ENCODE measurements at regions not wholly inside any gene's neighbourhood (a gene's known extent, or its start where the extent isn't known, plus 50 kb on each side); places are given as distances from the start of the nearest gene placed in this dataset.
"Not testable (repeated sequence)": the region's sequence is repeated elsewhere in the genome, so short reads cannot be mapped to it uniquely, and the experiment has no call there.

DNA sequence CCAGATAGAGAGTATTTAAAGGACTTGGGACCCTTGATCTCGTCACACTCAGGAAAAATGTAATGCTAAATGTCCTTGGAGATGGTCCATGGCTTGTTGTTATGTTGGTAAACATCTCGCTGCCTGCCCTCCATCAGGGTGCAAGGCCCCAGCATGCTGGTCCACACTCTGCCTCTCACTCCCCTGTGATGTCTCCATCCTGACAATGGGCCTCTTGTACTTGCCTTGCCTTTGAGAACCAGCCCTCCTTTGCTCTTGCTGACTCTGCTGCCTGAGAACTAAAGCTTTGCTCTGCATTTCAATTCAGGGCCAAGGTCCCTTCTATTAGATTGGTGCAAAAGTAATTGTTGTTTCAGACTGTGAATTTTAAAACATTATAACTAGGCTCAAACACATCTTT, 131.0 kb upstream of the LMNTD1 start:
- TF ChIP-seq, protein P1, sequence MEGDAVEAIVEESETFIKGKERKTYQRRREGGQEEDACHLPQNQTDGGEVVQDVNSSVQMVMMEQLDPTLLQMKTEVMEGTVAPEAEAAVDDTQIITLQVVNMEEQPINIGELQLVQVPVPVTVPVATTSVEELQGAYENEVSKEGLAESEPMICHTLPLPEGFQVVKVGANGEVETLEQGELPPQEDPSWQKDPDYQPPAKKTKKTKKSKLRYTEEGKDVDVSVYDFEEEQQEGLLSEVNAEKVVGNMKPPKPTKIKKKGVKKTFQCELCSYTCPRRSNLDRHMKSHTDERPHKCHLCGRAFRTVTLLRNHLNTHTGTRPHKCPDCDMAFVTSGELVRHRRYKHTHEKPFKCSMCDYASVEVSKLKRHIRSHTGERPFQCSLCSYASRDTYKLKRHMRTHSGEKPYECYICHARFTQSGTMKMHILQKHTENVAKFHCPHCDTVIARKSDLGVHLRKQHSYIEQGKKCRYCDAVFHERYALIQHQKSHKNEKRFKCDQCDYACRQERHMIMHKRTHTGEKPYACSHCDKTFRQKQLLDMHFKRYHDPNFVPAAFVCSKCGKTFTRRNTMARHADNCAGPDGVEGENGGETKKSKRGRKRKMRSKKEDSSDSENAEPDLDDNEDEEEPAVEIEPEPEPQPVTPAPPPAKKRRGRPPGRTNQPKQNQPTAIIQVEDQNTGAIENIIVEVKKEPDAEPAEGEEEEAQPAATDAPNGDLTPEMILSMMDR (conservative IDR thresholded peaks at IDR 0.05; ENCODE audit: low read length): no peak
- no peak for TF ChIP-seq EZH2phosphoT487 (IDR thresholded peaks at IDR 0.05; ENCODE audit: borderline replicate concordance, low read depth, low read length)
- no peaks in the 10 kb centered on the region for H3K36me3 ChIP-seq (ENCODE audit: insufficient read depth, low read length)
- no peaks in the 10 kb centered on the region for H3K9me2 ChIP-seq (ENCODE audit: insufficient read depth, low read length)
- H3K27ac ChIP-seq (ENCODE audit: low read depth, low read length, poor library complexity, severe bottlenecking): no peak overlapping the region
- no peak overlapping the region for H3K4me3 ChIP-seq (ENCODE audit: low read depth, low read length, poor library complexity, severe bottlenecking)
- no peak overlapping the region for H3K4me2 ChIP-seq (ENCODE audit: low read length)
- no peaks in the 10 kb centered on the region for H4K20me1 ChIP-seq (ENCODE audit: insufficient read depth, low read length)
- intact Hi-C loops (cut with micrococcal nuclease; ENCODE audit: unreplicated experiment): no loop called here
- ChIA-PET CTCF (ENCODE audit: unreplicated experiment) (no interaction called here), POLR2A (no interaction called here)
- DNase-seq (ENCODE audit: low spot score): no peak
- BruUV-seq (replicated peaks): no TSS peak
- no peaks in the 10 kb centered on the region for H3K79me2 ChIP-seq (ENCODE audit: insufficient read depth, low read depth, low read length)
- H3K4me1 ChIP-seq (ENCODE audit: insufficient read depth, low read length, poor library complexity, severe bottlenecking): no peaks in the 10 kb centered on the region
- no peak overlapping the region for H2AFZ ChIP-seq (ENCODE audit: low read length)
- H3K9me3 ChIP-seq (ENCODE audit: low read length): no peaks in the 10 kb centered on the region

DNA sequence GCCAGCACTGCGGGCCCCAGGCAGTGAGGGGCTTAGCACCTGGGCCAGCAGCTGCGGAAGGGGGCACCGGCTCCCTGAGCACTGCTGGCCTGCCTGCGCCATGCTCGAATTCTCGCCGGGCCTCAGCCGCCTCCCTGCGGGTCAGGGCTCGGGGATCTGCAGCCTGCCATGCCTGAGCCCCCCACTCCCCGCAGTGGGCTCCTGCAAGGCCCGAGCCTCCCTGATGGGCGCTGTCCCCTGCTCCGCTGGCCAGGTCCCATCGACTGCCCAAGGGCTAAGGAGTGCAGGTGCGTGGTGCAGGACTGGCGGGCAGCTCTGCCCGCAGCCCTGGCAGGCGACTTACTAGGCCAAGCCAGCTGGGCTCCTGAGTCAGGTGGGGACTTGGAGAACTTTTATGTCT, 133.3 kb upstream of the LMNTD1 start:
- no peak overlapping the region for H3K27ac ChIP-seq (ENCODE audit: low read depth, low read length, poor library complexity, severe bottlenecking)
- no peaks in the 10 kb centered on the region for H3K9me2 ChIP-seq (ENCODE audit: insufficient read depth, low read length)
- H3K4me3 ChIP-seq (ENCODE audit: low read depth, low read length, poor library complexity, severe bottlenecking): no peak overlapping the region
- POLR2A ChIA-PET: no interaction called here
- DNase-seq (ENCODE audit: low spot score): no peak
- no peaks in the 10 kb centered on the region for H3K36me3 ChIP-seq (ENCODE audit: insufficient read depth, low read length)
- intact Hi-C loops (cut with micrococcal nuclease; ENCODE audit: unreplicated experiment): no loop called here
- TF ChIP-seq, protein P1 (conservative IDR thresholded peaks at IDR 0.05; ENCODE audit: low read length): no peak
- no peak for TF ChIP-seq EZH2phosphoT487 (IDR thresholded peaks at IDR 0.05; ENCODE audit: borderline replicate concordance, low read depth, low read length)
- H4K20me1 ChIP-seq (ENCODE audit: insufficient read depth, low read length): no peaks in the 10 kb centered on the region
- H3K4me1 ChIP-seq (ENCODE audit: insufficient read depth, low read length, poor library complexity, severe bottlenecking): no peaks in the 10 kb centered on the region
- no TSS peak for BruUV-seq (replicated peaks)
- H3K79me2 ChIP-seq (ENCODE audit: insufficient read depth, low read depth, low read length): no peaks in the 10 kb centered on the region
- CTCF ChIA-PET (ENCODE audit: unreplicated experiment): no interaction called here
- no peaks in the 10 kb centered on the region for H3K9me3 ChIP-seq (ENCODE audit: low read length)
- no peak overlapping the region for H2AFZ ChIP-seq (ENCODE audit: low read length)
- no peak overlapping the region for H3K4me2 ChIP-seq (ENCODE audit: low read length)

DNA sequence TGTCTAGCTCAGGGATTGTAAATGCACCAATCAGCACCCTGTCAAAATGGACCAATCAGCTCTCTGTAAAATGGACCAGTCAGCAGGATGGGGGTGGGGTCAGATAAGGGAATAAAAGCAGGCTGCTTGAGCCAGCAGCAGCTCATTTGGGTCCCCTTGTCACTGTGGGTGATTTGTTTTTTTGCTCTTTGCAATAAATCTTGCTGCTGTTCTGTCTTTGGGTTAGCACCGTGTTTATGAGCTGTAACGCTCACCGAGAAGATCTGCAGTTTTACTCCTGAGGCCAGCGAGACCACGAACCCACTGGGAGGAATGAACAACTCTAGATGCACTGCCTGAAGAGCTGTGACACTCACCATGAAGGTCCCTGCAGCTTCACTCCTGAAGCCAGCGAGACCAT, 134.1 kb upstream of the LMNTD1 start:
- ChIA-PET CTCF (ENCODE audit: unreplicated experiment) (no interaction called here), POLR2A (no interaction called here)
- no peak overlapping the region for H3K4me2 ChIP-seq (ENCODE audit: low read length)
- intact Hi-C loops (cut with micrococcal nuclease; ENCODE audit: unreplicated experiment): no loop called here
- H4K20me1 ChIP-seq (ENCODE audit: insufficient read depth, low read length): no peaks in the 10 kb centered on the region
- no peak overlapping the region for H3K27ac ChIP-seq (ENCODE audit: low read depth, low read length, poor library complexity, severe bottlenecking)
- no peaks in the 10 kb centered on the region for H3K9me2 ChIP-seq (ENCODE audit: insufficient read depth, low read length)
- no TSS peak for BruUV-seq (replicated peaks)
- TF ChIP-seq, protein P1 (conservative IDR thresholded peaks at IDR 0.05; ENCODE audit: low read length): no peak
- TF ChIP-seq EZH2phosphoT487 (IDR thresholded peaks at IDR 0.05; ENCODE audit: borderline replicate concordance, low read depth, low read length): no peak
- no peaks in the 10 kb centered on the region for H3K9me3 ChIP-seq (ENCODE audit: low read length)
- no peaks in the 10 kb centered on the region for H3K4me1 ChIP-seq (ENCODE audit: insufficient read depth, low read length, poor library complexity, severe bottlenecking)
- no peak overlapping the region for H3K4me3 ChIP-seq (ENCODE audit: low read depth, low read length, poor library complexity, severe bottlenecking)
- H2AFZ ChIP-seq (ENCODE audit: low read length): no peak overlapping the region
- no peak for DNase-seq (ENCODE audit: low spot score)
- H3K36me3 ChIP-seq (ENCODE audit: insufficient read depth, low read length): no peaks in the 10 kb centered on the region
- H3K79me2 ChIP-seq (ENCODE audit: insufficient read depth, low read depth, low read length): no peaks in the 10 kb centered on the region

DNA sequence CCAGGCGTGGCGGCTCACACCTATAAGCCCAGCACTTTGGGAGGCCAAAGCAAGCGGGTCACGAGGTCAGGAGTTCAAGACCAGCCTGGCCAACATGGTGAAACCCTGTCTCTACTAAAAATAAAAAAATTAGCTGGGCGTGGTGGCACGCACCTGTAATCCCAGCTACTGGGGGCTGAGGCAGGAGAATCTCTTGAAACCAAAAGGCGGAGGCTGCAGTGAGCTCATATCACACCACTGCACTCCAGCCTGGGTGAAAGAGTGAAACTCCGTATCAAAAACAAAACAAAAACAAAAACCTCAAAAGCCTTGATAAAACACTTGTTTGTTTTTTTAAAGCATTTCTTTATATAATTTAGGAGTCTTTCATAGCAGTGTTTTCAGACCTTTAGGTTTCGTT, 135.8 kb upstream of the LMNTD1 start:
- not testable (repeated sequence) for DNase-seq (ENCODE audit: low spot score); H3K36me3 ChIP-seq (ENCODE audit: insufficient read depth, low read length)

More for the DNA sequence above, 135.8 kb upstream of the LMNTD1 start:
- CTCF ChIA-PET (ENCODE audit: unreplicated experiment); H3K79me2 ChIP-seq (ENCODE audit: insufficient read depth, low read depth, low read length); H3K9me2 ChIP-seq (ENCODE audit: insufficient read depth, low read length); H3K4me3 ChIP-seq (ENCODE audit: low read depth, low read length, poor library complexity, severe bottlenecking); H3K4me2 ChIP-seq (ENCODE audit: low read length); H3K4me1 ChIP-seq (ENCODE audit: insufficient read depth, low read length, poor library complexity, severe bottlenecking); POLR2A ChIA-PET; H4K20me1 ChIP-seq (ENCODE audit: insufficient read depth, low read length); intact Hi-C loops (cut with micrococcal nuclease; ENCODE audit: unreplicated experiment); H3K27ac ChIP-seq (ENCODE audit: low read depth, low read length, poor library complexity, severe bottlenecking); H3K9me3 ChIP-seq (ENCODE audit: low read length); H2AFZ ChIP-seq (ENCODE audit: low read length); BruUV-seq (replicated peaks): not testable (repeated sequence)
